Left lung (tissue), 4 donors: ENCODE measurements at regions not wholly inside any gene's neighbourhood (a gene's known extent, or its start where the extent isn't known, plus 50 kb on each side); places are given as distances from the start of the nearest gene placed in this dataset.
A peak's percentile ranks its signal among the peaks of the same experiment; 100 is the strongest.

ENCODE experiments used
- ATAC-seq: fragments of 200-7000 bp; cut with Tn5 transposase; one replicate; pipeline ENCODE4 v1.9.1; 2020; ENCODE audit warnings: moderate library complexity
- DNase-seq, 4 donors: peaks; one replicate each; pipeline ENCODE4 v3.0.0-alpha.2; 2013 to 2020
- H3K27ac ChIP-seq, 2 donors: fragments of 200-600 bp; sonication (generic) in 1 of 2; one replicate each; pipeline versions ENCODE4 v1.5.0 to v1.8.0; 2020 to 2021
- H3K27me3 ChIP-seq, 2 donors: fragments of 200-600 bp; sonication (generic) in 1 of 2; one replicate each; pipeline versions ENCODE4 v1.5.0 to v1.8.0; 2020 to 2021
- H3K36me3 ChIP-seq, 2 donors: fragments of 200-600 bp; sonication (generic) in 1 of 2; one replicate each; pipeline versions ENCODE4 v1.5.0 to v1.8.0; 2020 to 2021
- H3K4me1 ChIP-seq, 2 donors: fragments of 200-600 bp; one replicate each; pipeline ENCODE4 v1.8.0; 2021
- H3K4me3 ChIP-seq, 2 donors: fragments of 200-600 bp; sonication (generic) in 1 of 2; one replicate each; pipeline versions ENCODE4 v1.5.0 to v1.8.0; 2020 to 2021; ENCODE audit warnings: mild to moderate bottlenecking in 1 of 2
- H3K9me3 ChIP-seq, 2 donors: fragments of 200-600 bp; sonication (generic) in 1 of 2; one replicate each; pipeline versions ENCODE4 v1.5.0 to v1.8.0; 2020 to 2021
- intact Hi-C, 2 donors: fragments of 100-400 bp; cut with DNase I; formaldehyde crosslinking; loops; one replicate each; pipeline versions ENCODE4 v1.11.2 to v1.14.2; 2022
- TF ChIP-seq, protein P1 (sequence below), 2 donors: fragments of 200-600 bp; sonication (generic) in 1 of 2; IDR thresholded peaks; one replicate each; pipeline versions ENCODE4 v1.5.0 to v1.8.0; 2021; ENCODE audit warnings: antibody characterized with exemption in 2 of 2
- donor health status: DM: no; HTN: yes; CAD: no.
- donor health status: DM: no; HTN: no; CAD: no.

DNA sequence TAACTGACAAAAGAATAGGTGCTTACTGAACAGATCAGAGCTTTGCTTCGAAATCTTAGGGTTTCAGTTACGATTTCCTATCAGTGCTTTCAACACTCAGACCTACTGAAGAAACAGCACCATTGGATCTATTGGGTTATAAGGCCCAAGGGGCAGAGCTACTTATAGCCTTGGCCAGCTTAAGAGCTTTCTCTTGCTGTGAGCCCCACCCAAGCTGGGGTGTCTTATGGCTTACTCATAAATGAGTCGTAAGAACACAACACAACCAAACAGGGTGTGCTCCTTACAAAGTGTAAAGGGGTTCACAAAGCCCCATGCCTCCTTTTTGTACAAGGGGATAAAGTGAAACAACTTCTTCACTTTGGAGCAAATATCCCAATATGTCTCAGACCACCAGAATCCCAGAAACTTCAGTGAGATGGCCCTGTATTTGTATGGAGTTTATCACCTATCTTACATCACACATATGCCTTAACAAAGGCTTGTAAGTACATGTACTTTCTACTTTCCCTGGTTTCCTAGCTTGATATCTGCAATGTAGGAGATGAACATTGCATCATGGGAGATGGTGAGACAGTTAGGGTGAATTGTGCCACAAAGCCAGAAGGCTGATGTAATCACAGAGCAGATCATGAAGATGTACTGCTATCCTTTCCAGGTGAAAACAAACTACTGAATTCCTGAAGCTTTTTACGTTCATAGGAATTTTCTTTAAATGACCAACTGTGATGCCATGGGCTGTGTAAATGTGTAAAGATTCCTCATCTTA, 115.5 kb upstream of the GLI2 start:
- Histone ChIP-seq H3K27ac (no peak overlapping the region), H3K4me1 (no peaks in the 10 kb centered on the region), H3K4me3 (no peak overlapping the region), H3K36me3 (no peaks in the 10 kb centered on the region), H3K27me3 (no peaks in the 10 kb centered on the region), H3K9me3 (peaks cover 0 to 4% of the 10 kb centered on the region in 2 donors)
- DNase-seq (no peak), ATAC-seq (peak; percentile 30)
- intact Hi-C loops: no loop called here
- TF ChIP-seq, protein P1, sequence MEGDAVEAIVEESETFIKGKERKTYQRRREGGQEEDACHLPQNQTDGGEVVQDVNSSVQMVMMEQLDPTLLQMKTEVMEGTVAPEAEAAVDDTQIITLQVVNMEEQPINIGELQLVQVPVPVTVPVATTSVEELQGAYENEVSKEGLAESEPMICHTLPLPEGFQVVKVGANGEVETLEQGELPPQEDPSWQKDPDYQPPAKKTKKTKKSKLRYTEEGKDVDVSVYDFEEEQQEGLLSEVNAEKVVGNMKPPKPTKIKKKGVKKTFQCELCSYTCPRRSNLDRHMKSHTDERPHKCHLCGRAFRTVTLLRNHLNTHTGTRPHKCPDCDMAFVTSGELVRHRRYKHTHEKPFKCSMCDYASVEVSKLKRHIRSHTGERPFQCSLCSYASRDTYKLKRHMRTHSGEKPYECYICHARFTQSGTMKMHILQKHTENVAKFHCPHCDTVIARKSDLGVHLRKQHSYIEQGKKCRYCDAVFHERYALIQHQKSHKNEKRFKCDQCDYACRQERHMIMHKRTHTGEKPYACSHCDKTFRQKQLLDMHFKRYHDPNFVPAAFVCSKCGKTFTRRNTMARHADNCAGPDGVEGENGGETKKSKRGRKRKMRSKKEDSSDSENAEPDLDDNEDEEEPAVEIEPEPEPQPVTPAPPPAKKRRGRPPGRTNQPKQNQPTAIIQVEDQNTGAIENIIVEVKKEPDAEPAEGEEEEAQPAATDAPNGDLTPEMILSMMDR (IDR thresholded peaks at IDR 0.05): no peak

DNA sequence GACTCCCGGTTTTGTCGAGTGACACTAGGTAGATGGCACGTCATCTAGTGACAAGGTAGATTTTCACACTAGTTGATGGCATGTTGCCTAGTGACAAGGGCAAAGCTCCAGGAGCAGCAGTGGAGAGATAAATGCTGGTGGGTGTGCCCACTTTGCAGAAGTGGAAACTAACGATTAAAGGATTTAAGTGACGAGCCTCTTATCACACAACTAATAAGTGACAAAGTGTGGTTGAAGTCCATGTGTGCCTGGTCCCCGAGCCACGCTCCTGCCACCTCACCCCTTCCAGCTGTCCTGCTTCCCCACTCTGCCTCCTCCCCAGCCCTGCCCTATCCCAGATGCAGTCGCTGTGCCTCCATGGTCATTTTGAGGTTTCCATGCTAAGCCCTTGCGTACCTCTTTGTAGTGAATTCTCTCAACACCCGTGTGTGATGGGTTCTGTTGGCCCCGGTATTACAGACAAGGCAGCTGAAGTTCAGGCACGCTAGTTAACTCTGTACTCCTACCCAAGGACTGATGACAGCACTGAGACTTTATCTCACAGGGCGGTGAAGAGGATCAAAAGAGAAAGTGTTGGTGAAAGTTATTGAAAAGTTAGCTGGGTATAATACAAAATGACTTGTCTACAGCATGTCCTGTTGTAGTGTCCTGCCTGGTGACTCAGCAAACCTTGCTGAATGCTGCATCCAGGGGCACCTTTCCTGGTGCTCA, 113.4 kb upstream of the GLI2 start:
- Histone ChIP-seq H3K9me3 (peaks cover 0 to 4% of the 10 kb centered on the region in 2 donors), H3K27me3 (no peaks in the 10 kb centered on the region), H3K27ac (no peak overlapping the region), H3K4me1 (no peaks in the 10 kb centered on the region), H3K36me3 (no peaks in the 10 kb centered on the region), H3K4me3 (no peak overlapping the region)
- TF ChIP-seq, protein P1 (IDR thresholded peaks at IDR 0.05): no peak
- no peak for ATAC-seq
- intact Hi-C loops: no loop called here
- peak in 1 of 4 donors; percentile 18 for DNase-seq

DNA sequence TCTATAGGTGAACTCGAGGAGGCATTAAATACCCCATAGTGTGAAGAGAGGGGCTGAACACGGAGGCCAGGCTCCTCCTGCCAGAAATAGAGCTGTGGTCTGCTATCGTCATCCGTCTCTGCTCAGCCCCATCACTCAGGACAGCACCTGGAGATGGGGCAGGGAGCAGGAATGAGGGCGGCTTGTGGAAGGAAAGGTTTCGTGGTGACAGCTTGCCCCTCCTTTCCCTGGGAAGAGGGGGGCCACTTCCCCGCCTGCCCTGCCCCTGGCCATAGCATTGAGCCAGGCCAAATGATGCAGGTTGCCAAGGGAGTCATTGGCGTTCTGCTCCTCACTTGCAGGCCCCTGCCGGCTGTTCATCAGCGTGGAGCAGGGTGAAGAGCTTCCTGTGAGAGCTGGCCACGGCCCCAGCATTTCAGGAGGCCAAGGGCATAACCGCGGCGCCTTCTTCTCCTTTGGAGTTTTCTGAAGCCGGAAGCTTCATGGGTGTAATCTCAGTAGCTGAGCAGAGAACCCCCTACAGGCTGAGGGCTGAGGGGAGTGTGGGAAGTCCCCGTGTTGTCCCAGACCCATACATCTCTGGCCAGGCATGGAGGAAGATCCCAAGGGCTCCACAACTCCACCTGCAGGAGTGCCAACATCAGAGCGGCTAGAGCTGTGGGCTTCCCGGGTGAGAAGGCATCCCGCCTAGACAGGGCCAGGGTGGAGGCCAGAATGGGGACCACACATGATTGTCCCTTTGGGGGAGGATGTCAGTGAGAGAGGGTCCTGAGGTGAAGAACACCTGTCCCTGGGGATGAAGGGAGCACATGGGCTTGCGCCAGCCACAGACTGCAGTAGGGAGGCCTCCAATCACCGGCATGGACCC, 112.5 kb upstream of the GLI2 start:
- Histone ChIP-seq H3K4me3 (no peak overlapping the region), H3K27me3 (no peaks in the 10 kb centered on the region), H3K27ac (no peak overlapping the region), H3K4me1 (no peaks in the 10 kb centered on the region), H3K9me3 (peaks cover 0 to 4% of the 10 kb centered on the region in 2 donors), H3K36me3 (no peaks in the 10 kb centered on the region)
- DNase-seq: peak in 1 of 4 donors; percentile 45
- no peak for ATAC-seq
- TF ChIP-seq, protein P1 (IDR thresholded peaks at IDR 0.05): no peak
- intact Hi-C loops: no loop called here

DNA sequence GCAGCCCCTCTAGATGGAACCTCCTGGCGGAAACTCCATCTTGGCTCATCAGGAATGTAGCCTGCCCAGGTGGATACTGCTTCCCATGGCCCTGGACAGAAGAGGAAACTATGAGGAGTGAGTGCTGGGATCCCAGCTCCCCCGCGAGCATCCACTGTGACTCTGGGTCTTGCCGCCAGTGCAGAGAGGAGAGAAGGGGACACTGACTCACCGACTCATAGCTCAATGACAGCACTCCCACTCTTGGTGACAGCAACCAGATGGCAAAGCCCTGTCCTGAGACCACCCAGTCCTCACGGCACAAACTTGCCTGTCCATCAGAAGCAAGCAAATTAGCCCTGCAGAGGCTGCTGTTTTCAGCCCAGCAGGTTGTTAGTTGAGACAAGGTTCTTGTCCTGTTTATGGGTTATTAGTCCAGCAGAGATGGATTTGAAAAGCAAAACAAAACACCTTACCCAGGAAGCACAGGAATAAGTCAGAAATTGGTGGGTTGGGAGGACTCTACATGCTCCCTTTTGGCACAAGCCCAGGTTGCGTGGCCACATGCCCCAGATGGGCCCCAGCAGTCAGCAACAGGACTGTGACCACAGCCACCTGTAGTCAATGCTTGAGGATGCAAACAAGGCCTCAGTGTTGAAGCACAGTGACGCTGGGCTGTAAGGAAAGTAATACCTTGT, 111.5 kb upstream of the GLI2 start:
- Histone ChIP-seq H3K36me3 (no peaks in the 10 kb centered on the region), H3K4me3 (no peak overlapping the region), H3K27me3 (no peaks in the 10 kb centered on the region), H3K9me3 (peaks cover 0 to 4% of the 10 kb centered on the region in 2 donors), H3K27ac (no peak overlapping the region), H3K4me1 (no peaks in the 10 kb centered on the region)
- intact Hi-C loops: no loop called here
- ATAC-seq: no peak
- no peak for DNase-seq
- TF ChIP-seq, protein P1 (IDR thresholded peaks at IDR 0.05): no peak
